ENCODE measurements at regions not wholly inside any gene's neighbourhood (a gene's known extent, or its start where the extent isn't known, plus 50 kb on each side); places are given as distances from the start of the nearest gene placed in this dataset.

GRCh38 chr11:115886422-115886733 is 382.2 kb upstream of the CADM1 start:
- no peak for TF ChIP-seq CTCF (IDR thresholded peaks at IDR 0.05)
- no peak for TF ChIP-seq POLR2A (IDR thresholded peaks at IDR 0.05)
